SK-N-SH treated with all-trans-retinoic acid at 6 μM for 48 hours (cell line): ENCODE measurements at regions not wholly inside any gene's neighbourhood (a gene's known extent, or its start where the extent isn't known, plus 50 kb on each side); places are given as distances from the start of the nearest gene placed in this dataset.

Experiments used
- ARNTL ChIP-seq: fragments of 450-650 bp; formaldehyde crosslinking; IDR thresholded peaks from 2 replicates; pipeline ENCODE4 v1.5.0; 2020; ENCODE audit warnings: low read depth, mild to moderate bottlenecking, moderate library complexity, borderline replicate concordance
- CSDC2 ChIP-seq: fragments of 250-450 bp; sonication (Bioruptor Pico); IDR thresholded peaks from 2 replicates; pipeline ENCODE4 v1.5.0; 2020; ENCODE audit warnings: mild to moderate bottlenecking, moderate library complexity
- TF ChIP-seq, protein P1 (sequence below): fragments of 250-450 bp; sonication (Bioruptor Pico); IDR thresholded peaks from 2 replicates; pipeline ENCODE4 v1.8.0; 2020; ENCODE audit warnings: mild to moderate bottlenecking, moderate library complexity, borderline replicate concordance

DNA sequence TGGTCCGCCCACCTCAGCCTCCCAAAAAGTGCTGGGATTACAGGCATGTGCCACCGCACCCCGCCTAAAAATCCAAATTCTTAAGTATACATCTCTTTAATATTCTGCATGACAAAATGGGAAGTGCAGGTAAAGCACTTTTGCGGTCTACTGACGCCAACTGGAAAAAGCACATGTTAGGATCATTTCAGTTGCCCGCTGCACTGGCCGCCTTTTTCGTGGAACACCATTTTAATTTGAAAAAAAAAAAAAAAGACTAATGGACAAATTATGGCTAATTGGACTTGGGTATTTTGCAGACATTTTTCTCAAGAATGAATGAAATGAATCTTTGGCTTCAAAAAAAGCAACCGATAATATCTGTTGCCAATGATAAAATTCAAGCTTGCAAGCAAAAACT lies 129.3 kb upstream of the GPC1 start:
- TF ChIP-seq, protein P1, sequence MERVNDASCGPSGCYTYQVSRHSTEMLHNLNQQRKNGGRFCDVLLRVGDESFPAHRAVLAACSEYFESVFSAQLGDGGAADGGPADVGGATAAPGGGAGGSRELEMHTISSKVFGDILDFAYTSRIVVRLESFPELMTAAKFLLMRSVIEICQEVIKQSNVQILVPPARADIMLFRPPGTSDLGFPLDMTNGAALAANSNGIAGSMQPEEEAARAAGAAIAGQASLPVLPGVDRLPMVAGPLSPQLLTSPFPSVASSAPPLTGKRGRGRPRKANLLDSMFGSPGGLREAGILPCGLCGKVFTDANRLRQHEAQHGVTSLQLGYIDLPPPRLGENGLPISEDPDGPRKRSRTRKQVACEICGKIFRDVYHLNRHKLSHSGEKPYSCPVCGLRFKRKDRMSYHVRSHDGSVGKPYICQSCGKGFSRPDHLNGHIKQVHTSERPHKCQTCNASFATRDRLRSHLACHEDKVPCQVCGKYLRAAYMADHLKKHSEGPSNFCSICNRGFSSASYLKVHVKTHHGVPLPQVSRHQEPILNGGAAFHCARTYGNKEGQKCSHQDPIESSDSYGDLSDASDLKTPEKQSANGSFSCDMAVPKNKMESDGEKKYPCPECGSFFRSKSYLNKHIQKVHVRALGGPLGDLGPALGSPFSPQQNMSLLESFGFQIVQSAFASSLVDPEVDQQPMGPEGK (CRISPR knock-in tag): no peak
- TF ChIP-seq CSDC2 (CRISPR knock-in tag): no peak
- no peak for TF ChIP-seq ARNTL (CRISPR knock-in tag)
